Neural cell (in vitro differentiated cells): ENCODE measurements at regions not wholly inside any gene's neighbourhood (a gene's known extent, or its start where the extent isn't known, plus 50 kb on each side); places are given as distances from the start of the nearest gene placed in this dataset.

Experiments used
- H2AFZ ChIP-seq: fragments of 200-600, 300-800 bp; sonication (generic), shearing (Covaris generic); 2 replicates; pipeline ENCODE4 v1.6.0; 2014; ENCODE audit warnings: low read depth, mild to moderate bottlenecking, antibody characterized with exemption, low read length, moderate library complexity
- H3F3A ChIP-seq: fragments of 200-600 bp; shearing (Covaris generic); 2 replicates; pipeline ENCODE4 v1.6.1; 2016; ENCODE audit warnings: mild to moderate bottlenecking, moderate library complexity, mixed read lengths, antibody characterized with exemption, low read length; ENCODE audit not compliant: insufficient read depth, poor library complexity, severe bottlenecking
- H3K27ac ChIP-seq: fragments of 200-600, 300-800 bp; sonication (generic), shearing (Covaris generic); 2 replicates; pipeline ENCODE4 v1.5.1; 2014; ENCODE audit warnings: mild to moderate bottlenecking, low read length, moderate library complexity
- H3K27me3 ChIP-seq: fragments of 300-800, 200-600 bp; sonication (generic), shearing (Covaris generic); 2 replicates; pipeline ENCODE4 v1.6.0; 2014; ENCODE audit warnings: mild to moderate bottlenecking, low read depth, low read length, moderate library complexity; ENCODE audit not compliant: insufficient read depth
- H3K36me3 ChIP-seq: fragments of 300-800, 200-600 bp; sonication (generic), shearing (Covaris generic); 2 replicates; pipeline ENCODE4 v1.5.1; 2014; ENCODE audit warnings: mild to moderate bottlenecking, antibody characterized with exemption, low read length, moderate library complexity; ENCODE audit not compliant: insufficient read depth
- H3K4me2 ChIP-seq: fragments of 300-800, 200-600 bp; sonication (generic), shearing (Covaris generic); 2 replicates; pipeline ENCODE4 v1.6.0; 2014; ENCODE audit warnings: mild to moderate bottlenecking, low read length
- H3K4me3 ChIP-seq: fragments of 300-800, 200-600 bp; sonication (generic), shearing (Covaris generic); 2 replicates; pipeline ENCODE4 v1.5.1; 2014; ENCODE audit warnings: mild to moderate bottlenecking, low read length, moderate library complexity
- H3K79me2 ChIP-seq: fragments of 200-600 bp; shearing (Covaris generic); replicated peaks from 2 replicates; pipeline ENCODE4 v1.6.0; 2014; ENCODE audit warnings: mild to moderate bottlenecking, low read length, moderate library complexity; ENCODE audit not compliant: insufficient read depth
- H3K9ac ChIP-seq: fragments of 300-800, 200-600 bp; sonication (generic), shearing (Covaris generic); 2 replicates; pipeline ENCODE4 v1.6.1; 2016; ENCODE audit warnings: mild to moderate bottlenecking, low read length, mixed read lengths
- H3K9me2 ChIP-seq: fragments of 200-600 bp; shearing (Covaris generic); 2 replicates; pipeline ENCODE4 v1.6.1; 2016; ENCODE audit warnings: mild to moderate bottlenecking, low read length, mixed read lengths; ENCODE audit not compliant: insufficient read depth
- H3K9me3 ChIP-seq: fragments of 200-600, 300-800 bp; sonication (generic), shearing (Covaris generic); 2 replicates; pipeline ENCODE4 v1.6.1; 2016; ENCODE audit warnings: mild to moderate bottlenecking, mixed run types, low read length, moderate library complexity, mixed read lengths
- H4K20me1 ChIP-seq: fragments of 200-600 bp; shearing (Covaris generic); 2 replicates; pipeline ENCODE4 v1.6.1; 2016; ENCODE audit warnings: mild to moderate bottlenecking, mixed run types; ENCODE audit not compliant: insufficient read depth
- EP300 ChIP-seq: fragments of 450-650 bp; conservative IDR thresholded peaks from 2 replicates; pipeline ENCODE4 v1.6.1; 2014; ENCODE audit warnings: antibody characterized with exemption, mild to moderate bottlenecking, moderate library complexity; ENCODE audit not compliant: poor library complexity, severe bottlenecking
- EZH2 ChIP-seq: fragments of 200-600, 300-800 bp; shearing (Covaris generic), sonication (generic); IDR thresholded peaks from 2 replicates; pipeline ENCODE4 v1.6.1; 2014; ENCODE audit warnings: antibody characterized with exemption, low read length, borderline replicate concordance, mild to moderate bottlenecking; ENCODE audit not compliant: insufficient read depth, poor library complexity, severe bottlenecking
- MXI1 ChIP-seq: fragments of 450-650 bp; conservative IDR thresholded peaks from 2 replicates; pipeline ENCODE4 v1.6.1; 2014; ENCODE audit warnings: antibody characterized with exemption, mild to moderate bottlenecking; ENCODE audit not compliant: poor library complexity, severe bottlenecking
- POLR2AphosphoS5 ChIP-seq: IDR thresholded peaks from 2 replicates; pipeline ENCODE4 v1.6.1; 2012
- RAD21 ChIP-seq: fragments of 450-650 bp; conservative IDR thresholded peaks from 2 replicates; pipeline ENCODE4 v1.6.1; 2014; ENCODE audit warnings: antibody characterized with exemption, mild to moderate bottlenecking, moderate library complexity
- SMC3 ChIP-seq: fragments of 450-650 bp; conservative IDR thresholded peaks from 2 replicates; pipeline ENCODE4 v1.6.1; 2014; ENCODE audit warnings: antibody characterized with exemption, mild to moderate bottlenecking, moderate library complexity; ENCODE audit not compliant: poor library complexity
- TAF1 ChIP-seq: IDR thresholded peaks from 2 replicates; pipeline ENCODE4 v1.6.1; 2012; ENCODE audit warnings: low read depth
- TF ChIP-seq, protein P1 (sequence below): fragments of 450-650 bp; IDR thresholded peaks from 2 replicates; pipeline ENCODE4 v1.5.1; 2014; ENCODE audit warnings: antibody characterized with exemption, mild to moderate bottlenecking, moderate library complexity; ENCODE audit not compliant: poor library complexity, severe bottlenecking
- TF ChIP-seq, protein P2 (sequence below): IDR thresholded peaks from 2 replicates; pipeline ENCODE4 v1.6.1; 2012; ENCODE audit warnings: borderline replicate concordance

- no peak overlapping the region for H3K4me2 ChIP-seq
- no peak overlapping the region for H3K9ac ChIP-seq
- no peaks in the 10 kb centered on the region for H4K20me1 ChIP-seq
- no peaks in the 10 kb centered on the region for H3K9me2 ChIP-seq
- H3K27me3 ChIP-seq, result no peaks in the 10 kb centered on the region
- no peak overlapping the region for H3K4me3 ChIP-seq
- no peaks in the 10 kb centered on the region for H3F3A ChIP-seq
- no peaks in the 10 kb centered on the region for H3K79me2 ChIP-seq
- H3K27ac ChIP-seq, result no peak overlapping the region
- TF ChIP-seq RAD21 (no peak), MXI1 (no peak), TAF1 (no peak), POLR2AphosphoS5 (no peak), SMC3 (no peak)
- TF ChIP-seq, protein P1, sequence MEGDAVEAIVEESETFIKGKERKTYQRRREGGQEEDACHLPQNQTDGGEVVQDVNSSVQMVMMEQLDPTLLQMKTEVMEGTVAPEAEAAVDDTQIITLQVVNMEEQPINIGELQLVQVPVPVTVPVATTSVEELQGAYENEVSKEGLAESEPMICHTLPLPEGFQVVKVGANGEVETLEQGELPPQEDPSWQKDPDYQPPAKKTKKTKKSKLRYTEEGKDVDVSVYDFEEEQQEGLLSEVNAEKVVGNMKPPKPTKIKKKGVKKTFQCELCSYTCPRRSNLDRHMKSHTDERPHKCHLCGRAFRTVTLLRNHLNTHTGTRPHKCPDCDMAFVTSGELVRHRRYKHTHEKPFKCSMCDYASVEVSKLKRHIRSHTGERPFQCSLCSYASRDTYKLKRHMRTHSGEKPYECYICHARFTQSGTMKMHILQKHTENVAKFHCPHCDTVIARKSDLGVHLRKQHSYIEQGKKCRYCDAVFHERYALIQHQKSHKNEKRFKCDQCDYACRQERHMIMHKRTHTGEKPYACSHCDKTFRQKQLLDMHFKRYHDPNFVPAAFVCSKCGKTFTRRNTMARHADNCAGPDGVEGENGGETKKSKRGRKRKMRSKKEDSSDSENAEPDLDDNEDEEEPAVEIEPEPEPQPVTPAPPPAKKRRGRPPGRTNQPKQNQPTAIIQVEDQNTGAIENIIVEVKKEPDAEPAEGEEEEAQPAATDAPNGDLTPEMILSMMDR, result no peak
- no peak overlapping the region for H2AFZ ChIP-seq
- H3K36me3 ChIP-seq, result no peaks in the 10 kb centered on the region
- no peaks in the 10 kb centered on the region for H3K9me3 ChIP-seq
Observed at GRCh38 chr4:72899621-72900020, 169.9 kb downstream of the COX18 start.

GRCh38 chr4:72899214-72899613 lies 170.3 kb downstream of the COX18 start:
- Histone ChIP-seq H3K27me3 (no peaks in the 10 kb centered on the region), H2AFZ (no peak overlapping the region), H3F3A (no peaks in the 10 kb centered on the region), H3K79me2 (no peaks in the 10 kb centered on the region), H3K27ac (no peak overlapping the region), H3K9ac (no peak overlapping the region), H3K36me3 (no peaks in the 10 kb centered on the region), H4K20me1 (no peaks in the 10 kb centered on the region), H3K4me3 (no peak overlapping the region), H3K4me2 (no peak overlapping the region), H3K9me2 (no peaks in the 10 kb centered on the region), H3K9me3 (no peaks in the 10 kb centered on the region)
- TF ChIP-seq RAD21, result no peak
- no peak for TF ChIP-seq EP300
- TF ChIP-seq, protein P2, sequence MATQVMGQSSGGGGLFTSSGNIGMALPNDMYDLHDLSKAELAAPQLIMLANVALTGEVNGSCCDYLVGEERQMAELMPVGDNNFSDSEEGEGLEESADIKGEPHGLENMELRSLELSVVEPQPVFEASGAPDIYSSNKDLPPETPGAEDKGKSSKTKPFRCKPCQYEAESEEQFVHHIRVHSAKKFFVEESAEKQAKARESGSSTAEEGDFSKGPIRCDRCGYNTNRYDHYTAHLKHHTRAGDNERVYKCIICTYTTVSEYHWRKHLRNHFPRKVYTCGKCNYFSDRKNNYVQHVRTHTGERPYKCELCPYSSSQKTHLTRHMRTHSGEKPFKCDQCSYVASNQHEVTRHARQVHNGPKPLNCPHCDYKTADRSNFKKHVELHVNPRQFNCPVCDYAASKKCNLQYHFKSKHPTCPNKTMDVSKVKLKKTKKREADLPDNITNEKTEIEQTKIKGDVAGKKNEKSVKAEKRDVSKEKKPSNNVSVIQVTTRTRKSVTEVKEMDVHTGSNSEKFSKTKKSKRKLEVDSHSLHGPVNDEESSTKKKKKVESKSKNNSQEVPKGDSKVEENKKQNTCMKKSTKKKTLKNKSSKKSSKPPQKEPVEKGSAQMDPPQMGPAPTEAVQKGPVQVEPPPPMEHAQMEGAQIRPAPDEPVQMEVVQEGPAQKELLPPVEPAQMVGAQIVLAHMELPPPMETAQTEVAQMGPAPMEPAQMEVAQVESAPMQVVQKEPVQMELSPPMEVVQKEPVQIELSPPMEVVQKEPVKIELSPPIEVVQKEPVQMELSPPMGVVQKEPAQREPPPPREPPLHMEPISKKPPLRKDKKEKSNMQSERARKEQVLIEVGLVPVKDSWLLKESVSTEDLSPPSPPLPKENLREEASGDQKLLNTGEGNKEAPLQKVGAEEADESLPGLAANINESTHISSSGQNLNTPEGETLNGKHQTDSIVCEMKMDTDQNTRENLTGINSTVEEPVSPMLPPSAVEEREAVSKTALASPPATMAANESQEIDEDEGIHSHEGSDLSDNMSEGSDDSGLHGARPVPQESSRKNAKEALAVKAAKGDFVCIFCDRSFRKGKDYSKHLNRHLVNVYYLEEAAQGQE, result no peak
- TF ChIP-seq, protein P1, result no peak
- no peak for TF ChIP-seq SMC3
- TF ChIP-seq MXI1, result no peak
- TF ChIP-seq TAF1, result no peak
- no peak for TF ChIP-seq EZH2
- no peak for TF ChIP-seq POLR2AphosphoS5
